ENCODE measurements at regions not wholly inside any gene's neighbourhood (a gene's known extent, or its start where the extent isn't known, plus 50 kb on each side); places are given as distances from the start of the nearest gene placed in this dataset.

DNA sequence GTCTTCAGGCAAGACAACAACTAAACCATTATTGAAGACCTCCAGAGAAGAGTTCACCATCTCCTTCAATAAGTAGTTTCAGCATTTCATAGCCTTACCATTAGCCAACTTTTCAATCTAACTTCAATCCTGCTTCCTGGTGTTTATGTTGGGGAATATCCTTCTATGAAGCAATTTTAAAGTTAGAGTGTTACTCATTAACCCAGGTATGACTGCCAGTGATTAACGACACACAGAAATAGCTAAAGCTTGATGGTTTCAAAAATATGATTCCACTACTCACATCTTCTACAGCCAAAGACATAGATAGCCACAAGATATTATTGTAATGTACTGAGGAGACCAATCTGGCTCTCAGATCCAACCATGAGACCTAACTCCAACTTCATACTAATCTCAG is 403.2 kb downstream of the EFNB2 start:
- Histone ChIP-seq H2AFZ (replicated peaks; ENCODE audit: low read length, poor library complexity) (no peak overlapping the region), H4K20me1 (ENCODE audit: insufficient read depth, low read length) (no peaks in the 10 kb centered on the region), H3K23ac (ENCODE audit: low read depth, low read length) (peak overlapping the region; percentile 83; the same call in 1 of the 2 replicates), H3K4me2 (ENCODE audit: low read depth, low read length) (no peak overlapping the region), H3K79me1 (ENCODE audit: low read depth in 1 of 2, low read length in 2 of 2) (no peaks in the 10 kb centered on the region), H2BK20ac (ENCODE audit: low read depth, low read length) (peak overlapping the region; percentile 77), H4K91ac (ENCODE audit: insufficient read depth, low read depth, low read length) (peak overlapping the region; percentile 49), H3K4ac (ENCODE audit: low read depth, low read length) (peak overlapping the region; percentile 79), H3K9ac (ENCODE audit: low read depth, low read length) (no peak overlapping the region; the same call in 1 of the 2 replicates), H3K4me3 (ENCODE audit: insufficient read depth, low read depth, low read length) (no peak overlapping the region), H2BK15ac (ENCODE audit: low read depth, low read length) (peak overlapping the region; percentile 48), H2AK5ac (ENCODE audit: low read depth, low read length) (peak overlapping the region; percentile 76), H4K8ac (ENCODE audit: low read depth in 2 of 2, low read length in 2 of 2) (peak overlapping the region; percentile 21 to 70; a peak in 1 of 4 replicates), H2AK9ac (replicated peaks; ENCODE audit: low read depth, low read length, poor library complexity) (no peak overlapping the region), H3K27ac (ENCODE audit: insufficient read depth, low read length) (peak overlapping the region; percentile 48; the same call in 1 of the 2 replicates), H3K4me1 (ENCODE audit: control insufficient read depth, insufficient read depth, low read length) (peaks cover 9% of the 10 kb centered on the region), H3K18ac (ENCODE audit: low read depth, low read length) (peak overlapping the region; percentile 69; the same call in 1 of the 2 replicates), H3K9me3 (ENCODE audit: control insufficient read depth, insufficient read depth, low read length) (peaks cover 2% of the 10 kb centered on the region; the same call in 1 of the 2 replicates), H3K9me1 (ENCODE audit: insufficient read depth, low read length) (peaks cover 8% of the 10 kb centered on the region; the same call in 1 of the 2 replicates), H2BK120ac (ENCODE audit: low read depth, low read length) (peak overlapping the region; percentile 54), H3K36me3 (ENCODE audit: control insufficient read depth, insufficient read depth, low read length) (no peaks in the 10 kb centered on the region), H3K14ac (replicated peaks; ENCODE audit: low read depth, low read length) (peak overlapping the region; percentile 83), H2BK5ac (ENCODE audit: low read depth, low read length, poor library complexity, severe bottlenecking) (peak overlapping the region; percentile 92), H4K5ac (ENCODE audit: low read depth, low read length) (peak overlapping the region; percentile 16; the same call in 1 of the 2 replicates), H3K27me3 (ENCODE audit: control insufficient read depth, insufficient read depth, low read length) (no peaks in the 10 kb centered on the region), H3K56ac (ENCODE audit: extremely low read depth, insufficient read depth, low read length) (no peak overlapping the region)
- intact Hi-C loops (cut with micrococcal nuclease): no loop called here
- ChIA-PET CTCF (interaction anchor here (0.6 kb wide), 1 partner anchor 448 kb away, joined by 3 read pairs; no protein-coding TSS in a partner anchor), POLR2A (ENCODE audit: unreplicated experiment) (no interaction called here)
- TF ChIP-seq CEBPB (IDR thresholded peaks at IDR 0.05; ENCODE audit: low read depth, low read length) (no peak), MXI1 (IDR thresholded peaks at IDR 0.05; ENCODE audit: borderline replicate concordance, low read depth, low read length) (no peak), FOS (IDR thresholded peaks at IDR 0.05; ENCODE audit: low read depth, low read length) (no peak), MAZ (IDR thresholded peaks at IDR 0.05; ENCODE audit: borderline replicate concordance, low read depth, low read length) (no peak), POLR2A (IDR thresholded peaks at IDR 0.05; ENCODE audit: low read depth, low read length) (no peak), RAD21 (IDR thresholded peaks at IDR 0.05; ENCODE audit: low read length) (no peak), MAFK (IDR thresholded peaks at IDR 0.05; ENCODE audit: low read depth, low read length) (no peak), CHD1 (IDR thresholded peaks at IDR 0.05; ENCODE audit: low read depth, low read length) (no peak)
- TF ChIP-seq, protein P1, sequence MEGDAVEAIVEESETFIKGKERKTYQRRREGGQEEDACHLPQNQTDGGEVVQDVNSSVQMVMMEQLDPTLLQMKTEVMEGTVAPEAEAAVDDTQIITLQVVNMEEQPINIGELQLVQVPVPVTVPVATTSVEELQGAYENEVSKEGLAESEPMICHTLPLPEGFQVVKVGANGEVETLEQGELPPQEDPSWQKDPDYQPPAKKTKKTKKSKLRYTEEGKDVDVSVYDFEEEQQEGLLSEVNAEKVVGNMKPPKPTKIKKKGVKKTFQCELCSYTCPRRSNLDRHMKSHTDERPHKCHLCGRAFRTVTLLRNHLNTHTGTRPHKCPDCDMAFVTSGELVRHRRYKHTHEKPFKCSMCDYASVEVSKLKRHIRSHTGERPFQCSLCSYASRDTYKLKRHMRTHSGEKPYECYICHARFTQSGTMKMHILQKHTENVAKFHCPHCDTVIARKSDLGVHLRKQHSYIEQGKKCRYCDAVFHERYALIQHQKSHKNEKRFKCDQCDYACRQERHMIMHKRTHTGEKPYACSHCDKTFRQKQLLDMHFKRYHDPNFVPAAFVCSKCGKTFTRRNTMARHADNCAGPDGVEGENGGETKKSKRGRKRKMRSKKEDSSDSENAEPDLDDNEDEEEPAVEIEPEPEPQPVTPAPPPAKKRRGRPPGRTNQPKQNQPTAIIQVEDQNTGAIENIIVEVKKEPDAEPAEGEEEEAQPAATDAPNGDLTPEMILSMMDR (conservative IDR thresholded peaks at IDR 0.05; ENCODE audit: low read depth, low read length): no peak
- TF ChIP-seq, protein P2, sequence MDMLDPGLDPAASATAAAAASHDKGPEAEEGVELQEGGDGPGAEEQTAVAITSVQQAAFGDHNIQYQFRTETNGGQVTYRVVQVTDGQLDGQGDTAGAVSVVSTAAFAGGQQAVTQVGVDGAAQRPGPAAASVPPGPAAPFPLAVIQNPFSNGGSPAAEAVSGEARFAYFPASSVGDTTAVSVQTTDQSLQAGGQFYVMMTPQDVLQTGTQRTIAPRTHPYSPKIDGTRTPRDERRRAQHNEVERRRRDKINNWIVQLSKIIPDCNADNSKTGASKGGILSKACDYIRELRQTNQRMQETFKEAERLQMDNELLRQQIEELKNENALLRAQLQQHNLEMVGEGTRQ (IDR thresholded peaks at IDR 0.05; ENCODE audit: low read depth, low read length): no peak
- in situ Hi-C loops (cut with MboI; ENCODE audit: low sequenced_read_pairs): no loop called here
- no CpG with 5 or more reads among the region's 1 CpG for WGBS, 2 experiments (ENCODE audit: extremely low coverage in 2 of 2, insufficient read length in 1 of 2)
- ATAC-seq (ENCODE audit: low read depth) (no peak), DNase-seq (no peak)
- dilution Hi-C loops (cut with HindIII; ENCODE audit: low sequenced_read_pairs, unreplicated experiment): no loop called here
- BruUV-seq (replicated peaks): no TSS peak

All from IMR-90 (cell line).